Adrenal gland (tissue), 9 donors: ENCODE measurements at regions not wholly inside any gene's neighbourhood (a gene's known extent, or its start where the extent isn't known, plus 50 kb on each side); places are given as distances from the start of the nearest gene placed in this dataset.

Source experiments
- DNase-seq, 7 donors: peaks; one replicate each; pipeline ENCODE4 v3.0.0-alpha.2; 2019 to 2020
- H3K27ac ChIP-seq, 5 donors: fragments of 200-600 bp; sonication (generic) in 4 of 5; 1 replicate in 3 of 5; 2 replicates in 2 of 5; pipeline versions ENCODE4 v1.5.1 to v1.8.0; 2016 to 2020; ENCODE audit warnings: mild to moderate bottlenecking in 1 of 5
- H3K27me3 ChIP-seq: fragments of 200-600 bp; 2 replicates; pipeline ENCODE4 v1.8.0; 2021
- H3K36me3 ChIP-seq, 2 donors: fragments of 200-600 bp; replicated peaks in 1 of 2; 1 replicate in 1 of 2; 2 replicates in 1 of 2; pipeline versions ENCODE4 v1.5.1 to v1.8.0; 2018 to 2022
- H3K4me1 ChIP-seq, 2 donors: fragments of 200-600 bp; replicated peaks in 1 of 2; 1 replicate in 1 of 2; 2 replicates in 1 of 2; pipeline versions ENCODE4 v1.5.1 to v1.8.0; 2018 to 2021
- H3K4me3 ChIP-seq, 4 donors: fragments of 200-600 bp; sonication (generic) in 3 of 4; one replicate each; pipeline ENCODE4 v1.5.1; 2016 to 2018
- H3K9me3 ChIP-seq, 3 donors: fragments of 200-600 bp; sonication (generic) in 1 of 3; replicated peaks in 1 of 3; 1 replicate in 2 of 3; 2 replicates in 1 of 3; pipeline versions ENCODE4 v1.5.1 to v1.8.0; 2016 to 2021
- POLR2A ChIP-seq, 2 donors: fragments of 450-650 bp; IDR thresholded peaks; one replicate each; pipeline ENCODE4 v1.6.1; 2017; ENCODE audit warnings: antibody characterized with exemption in 2 of 2, mild to moderate bottlenecking in 2 of 2, moderate library complexity in 1 of 2
- WGBS, 4 donors: extraction: QIAGEN DNeasy Blood & Tissue Kit in 2 of 4; methylation state at CpG; one replicate each; pipeline versions ENCODE4 v1.1.5 to v1.1.7; 2013 to 2017; 5-methylcytosine and 5-hydroxymethylcytosine counted together
- intact Hi-C, 2 donors: fragments of 100-400 bp; cut with DNase I; formaldehyde crosslinking; loops; one replicate each; pipeline versions ENCODE4 v1.14.1 to v1.15.0; 2022 to 2023
- TF ChIP-seq, protein P1 (sequence below), 6 experiments: fragments of 450-650 bp in 4 of 6; fragments of 200-600 bp in 2 of 6; sonication (generic) in 1 of 6; IDR thresholded peaks; 1 replicate in 5 of 6; 2 replicates in 1 of 6; pipeline versions ENCODE4 v1.5.1 to v1.8.0; 2016 to 2021; ENCODE audit warnings: antibody characterized with exemption in 6 of 6, mild to moderate bottlenecking in 2 of 6, moderate library complexity in 1 of 6
- donor health status: healthy with polysubstance abuse.
- donor health status: Bipolar disorder and iron deficiency.
- donor health status: DM: yes; HTN: yes; CAD: no.
- donor health status: DM: no; HTN: no; CAD: no.
- donor health status: DM: no; HTN: no; CAD: no.

- Histone ChIP-seq H3K4me3 (no peak overlapping the region), H3K27ac (no peak overlapping the region), H3K9me3 (no peaks in the 10 kb centered on the region), H3K36me3 (no peaks in the 10 kb centered on the region), H3K27me3 (no peaks in the 10 kb centered on the region), H3K4me1 (no peaks in the 10 kb centered on the region)
- 52 to 61% (median 54%) methylated on average over 2 of the region's 2 CpGs for WGBS, 4 donors
- no peak for DNase-seq
- intact Hi-C loops = no loop called here
- no peak for TF ChIP-seq POLR2A (IDR thresholded peaks at IDR 0.05)
- TF ChIP-seq, protein P1, sequence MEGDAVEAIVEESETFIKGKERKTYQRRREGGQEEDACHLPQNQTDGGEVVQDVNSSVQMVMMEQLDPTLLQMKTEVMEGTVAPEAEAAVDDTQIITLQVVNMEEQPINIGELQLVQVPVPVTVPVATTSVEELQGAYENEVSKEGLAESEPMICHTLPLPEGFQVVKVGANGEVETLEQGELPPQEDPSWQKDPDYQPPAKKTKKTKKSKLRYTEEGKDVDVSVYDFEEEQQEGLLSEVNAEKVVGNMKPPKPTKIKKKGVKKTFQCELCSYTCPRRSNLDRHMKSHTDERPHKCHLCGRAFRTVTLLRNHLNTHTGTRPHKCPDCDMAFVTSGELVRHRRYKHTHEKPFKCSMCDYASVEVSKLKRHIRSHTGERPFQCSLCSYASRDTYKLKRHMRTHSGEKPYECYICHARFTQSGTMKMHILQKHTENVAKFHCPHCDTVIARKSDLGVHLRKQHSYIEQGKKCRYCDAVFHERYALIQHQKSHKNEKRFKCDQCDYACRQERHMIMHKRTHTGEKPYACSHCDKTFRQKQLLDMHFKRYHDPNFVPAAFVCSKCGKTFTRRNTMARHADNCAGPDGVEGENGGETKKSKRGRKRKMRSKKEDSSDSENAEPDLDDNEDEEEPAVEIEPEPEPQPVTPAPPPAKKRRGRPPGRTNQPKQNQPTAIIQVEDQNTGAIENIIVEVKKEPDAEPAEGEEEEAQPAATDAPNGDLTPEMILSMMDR (IDR thresholded peaks at IDR 0.05) = no peak
Observed at GRCh38 chr9:30239878-30240277, 2144.6 kb upstream of the ACO1 start.

GRCh38 chr9:30243467-30243866 is 2141.0 kb upstream of the ACO1 start:
- Histone ChIP-seq H3K36me3 (no peaks in the 10 kb centered on the region), H3K27ac (no peak overlapping the region), H3K4me3 (no peak overlapping the region), H3K9me3 (no peaks in the 10 kb centered on the region), H3K4me1 (no peaks in the 10 kb centered on the region), H3K27me3 (no peaks in the 10 kb centered on the region)
- intact Hi-C loops = no loop called here
- no peak for DNase-seq
- TF ChIP-seq POLR2A (IDR thresholded peaks at IDR 0.05) = no peak

GRCh38 chr9:30244877-30245276 is 2139.6 kb upstream of the ACO1 start:
- TF ChIP-seq, protein P1 (IDR thresholded peaks at IDR 0.05) = no peak
- no peak for TF ChIP-seq POLR2A (IDR thresholded peaks at IDR 0.05)
- H3K27me3 ChIP-seq = no peaks in the 10 kb centered on the region
- no peak overlapping the region for H3K27ac ChIP-seq
- intact Hi-C loops = no loop called here
- H3K9me3 ChIP-seq = no peaks in the 10 kb centered on the region
- no peaks in the 10 kb centered on the region for H3K36me3 ChIP-seq
- no peak overlapping the region for H3K4me3 ChIP-seq
- no peak for DNase-seq
- no peaks in the 10 kb centered on the region for H3K4me1 ChIP-seq

DNA sequence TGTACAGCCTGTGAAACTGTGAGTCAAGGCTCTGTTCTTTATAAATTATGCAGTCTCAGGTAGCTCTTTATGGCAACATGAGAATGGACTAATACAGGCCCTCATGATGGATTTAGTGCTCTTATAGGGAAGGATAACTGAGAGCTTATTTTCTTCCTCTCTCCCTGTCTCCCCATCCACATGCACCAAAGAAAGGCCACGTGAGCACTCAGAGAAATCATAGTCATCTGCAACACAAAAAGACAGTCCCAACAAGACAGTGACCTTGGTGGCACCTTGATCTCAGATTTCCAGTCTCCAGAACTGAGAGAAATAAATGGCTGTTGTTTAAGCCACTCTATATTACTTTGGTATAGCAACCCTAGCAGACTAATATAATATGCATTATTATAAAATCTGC is 2133.6 kb upstream of the ACO1 start:
- Histone ChIP-seq H3K36me3 (no peaks in the 10 kb centered on the region), H3K4me3 (no peak overlapping the region), H3K27me3 (no peaks in the 10 kb centered on the region), H3K27ac (no peak overlapping the region), H3K4me1 (no peaks in the 10 kb centered on the region), H3K9me3 (no peaks in the 10 kb centered on the region)
- intact Hi-C loops = no loop called here
- WGBS, 4 donors = 27 to 58% (median 37%) methylated on average over 1 of the region's 1 CpG
- TF ChIP-seq POLR2A (IDR thresholded peaks at IDR 0.05) = no peak
- TF ChIP-seq, protein P1 (IDR thresholded peaks at IDR 0.05) = no peak
- DNase-seq = no peak

DNA sequence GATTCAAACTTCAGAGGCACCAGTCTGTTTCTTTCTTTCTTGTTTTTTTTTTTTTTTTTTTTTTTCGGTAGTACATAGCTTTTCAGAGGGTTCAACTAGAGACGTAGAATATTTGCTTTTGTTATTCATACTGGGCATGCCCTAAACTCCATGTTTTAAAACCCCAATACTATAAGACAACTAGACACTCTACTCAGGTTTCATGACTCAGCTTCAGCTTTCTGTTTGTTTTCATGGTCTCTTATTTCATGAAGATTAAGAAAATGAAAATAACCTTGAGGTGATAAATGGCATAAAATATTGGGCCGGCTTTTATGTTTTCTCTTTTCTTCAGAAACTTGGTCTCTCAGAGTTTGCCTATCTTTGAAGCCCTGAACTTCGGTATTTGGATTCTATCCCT is 2126.3 kb upstream of the ACO1 start:
- H3K36me3 ChIP-seq = no peaks in the 10 kb centered on the region
- H3K27me3 ChIP-seq = no peaks in the 10 kb centered on the region
- no peak for DNase-seq
- TF ChIP-seq, protein P1 (IDR thresholded peaks at IDR 0.05) = no peak
- no peak for TF ChIP-seq POLR2A (IDR thresholded peaks at IDR 0.05)
- intact Hi-C loops = no loop called here
- no peaks in the 10 kb centered on the region for H3K4me1 ChIP-seq
- no peaks in the 10 kb centered on the region for H3K9me3 ChIP-seq
- no peak overlapping the region for H3K27ac ChIP-seq
- H3K4me3 ChIP-seq = no peak overlapping the region
- WGBS, 4 donors = 37 to 47% (median 39%) methylated on average over 4 of the region's 4 CpGs
